ENCODE measurements at regions not wholly inside any gene's neighbourhood (a gene's known extent, or its start where the extent isn't known, plus 50 kb on each side); places are given as distances from the start of the nearest gene placed in this dataset.

GRCh38 chr9:129411501-129412175, 209.3 kb downstream of the C9orf50 start:
- no peak for DNase-seq

- no peak for DNase-seq
Observed at GRCh38 chr9:129410226-129410625, 210.7 kb downstream of the C9orf50 start.

DNA sequence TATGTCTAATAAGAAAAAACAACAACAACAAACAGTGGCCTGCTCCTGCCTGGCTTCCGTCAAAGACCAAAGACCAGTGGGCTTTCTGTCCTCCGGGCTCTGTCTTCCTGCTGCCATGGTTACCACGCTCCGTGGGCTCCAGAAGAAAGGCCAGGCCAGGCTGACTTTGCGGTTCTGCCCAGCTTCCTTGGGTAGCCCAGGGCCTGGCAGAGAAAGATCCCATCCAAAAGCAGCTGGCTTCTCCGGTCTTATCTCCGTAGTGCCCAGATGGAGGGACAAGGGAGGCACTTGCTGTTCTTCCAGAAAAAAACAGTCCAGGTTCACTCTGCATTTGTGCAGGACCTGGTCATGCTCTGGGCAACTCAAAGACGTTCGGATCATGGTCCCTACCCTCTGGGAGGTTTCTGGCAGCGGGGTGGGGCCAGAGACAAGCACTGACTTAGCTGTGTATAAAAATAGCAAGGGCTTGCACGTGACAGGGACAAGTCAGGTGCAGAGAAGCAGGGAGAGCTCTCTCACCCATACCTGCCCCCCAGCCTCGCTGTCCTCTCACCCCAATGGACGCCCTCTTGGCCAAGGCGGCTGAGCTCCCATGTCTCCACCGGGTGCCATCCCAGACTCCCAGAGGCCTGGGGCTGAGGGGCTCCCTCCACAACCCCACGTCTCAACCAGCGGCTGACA, 212.2 kb downstream of the C9orf50 start:
- DNase-seq: no peak

- DNase-seq: no peak
Observed at GRCh38 chr9:129407905-129408452, 212.9 kb downstream of the C9orf50 start.

DNA sequence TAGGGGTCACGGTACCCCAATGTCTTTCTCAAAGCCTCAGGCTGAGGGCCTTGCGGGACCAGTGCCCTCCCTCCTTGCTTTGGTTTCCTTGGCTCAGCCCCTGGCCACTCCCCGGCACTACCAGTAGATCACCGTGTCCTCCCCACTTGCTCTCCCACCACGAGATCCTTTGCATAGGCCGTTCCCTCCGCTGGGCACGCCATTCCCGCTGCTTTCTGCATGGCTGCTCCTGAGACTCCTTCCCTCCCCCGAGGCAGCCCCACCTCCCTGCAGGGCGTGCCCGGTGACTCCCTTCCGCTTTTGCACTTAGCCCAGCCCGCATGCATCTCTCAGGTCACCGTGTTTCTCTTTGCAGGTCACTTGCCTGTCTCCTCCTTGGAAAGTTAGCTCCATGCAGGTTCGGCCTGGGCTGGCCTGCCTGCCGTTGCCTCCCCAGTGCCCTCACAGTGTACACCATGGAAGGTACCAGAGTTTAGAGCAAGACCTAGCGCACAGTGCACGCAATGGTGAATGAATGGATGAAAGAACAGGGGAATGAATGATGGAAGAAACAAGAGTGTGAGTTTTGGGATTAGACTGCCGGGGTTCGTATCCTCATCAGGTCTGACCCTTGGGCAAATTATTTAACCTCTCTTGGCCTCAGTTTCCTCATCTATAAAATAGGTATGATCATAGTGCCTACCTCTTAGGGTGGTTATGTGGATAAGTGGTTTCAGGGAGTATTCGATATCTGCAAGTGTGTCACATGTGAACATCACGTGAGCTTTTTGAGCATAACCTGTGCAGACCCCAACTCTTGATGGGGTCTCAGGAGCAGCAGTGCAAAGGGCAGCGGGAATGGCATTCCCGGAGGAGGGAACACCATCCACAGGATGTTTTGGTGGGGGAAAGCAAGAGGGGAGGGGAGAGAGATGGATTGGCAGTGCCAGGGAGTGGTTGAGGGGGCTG, 214.3 kb downstream of the C9orf50 start:
- peak in 1 of 2 donors; percentile 22 for DNase-seq

- DNase-seq: no peak
Observed at GRCh38 chr9:129405827-129406213, 215.1 kb downstream of the C9orf50 start.

DNA sequence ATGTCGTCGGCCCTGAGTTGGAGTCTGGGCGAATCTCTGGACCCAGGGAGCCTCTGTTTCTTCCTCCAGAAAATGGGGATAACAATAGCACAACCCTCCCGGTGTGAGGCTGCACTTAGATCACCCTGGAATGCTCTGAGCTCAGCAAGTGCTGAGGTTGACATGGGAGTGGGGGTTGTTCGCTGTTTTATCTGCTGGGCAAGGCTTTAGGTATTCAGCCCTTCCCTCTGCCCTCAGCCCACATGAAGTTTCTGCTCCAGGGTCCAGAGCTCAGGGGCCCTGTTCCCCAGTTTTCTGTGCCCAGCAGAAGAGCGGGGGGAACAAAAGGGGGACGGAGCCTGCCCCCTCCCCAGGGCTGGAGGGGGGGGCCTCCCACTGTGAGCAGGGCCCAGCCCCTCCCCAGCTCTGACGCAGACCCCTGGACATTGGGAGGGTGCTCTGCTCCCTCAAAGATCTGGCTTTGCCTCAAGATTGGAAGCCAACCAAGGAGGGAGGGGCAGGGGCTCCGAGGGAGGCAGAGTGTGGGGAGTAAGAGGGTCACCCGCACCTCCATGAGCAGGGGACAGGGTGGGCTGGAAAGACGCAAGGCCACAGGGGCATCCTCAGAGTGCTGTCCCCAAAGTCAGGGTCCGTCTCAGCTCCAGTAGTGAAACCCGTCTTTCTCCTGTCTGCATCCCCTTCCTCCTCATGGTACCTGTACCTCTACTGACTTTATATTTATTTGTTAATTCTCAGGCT, 215.6 kb downstream of the C9orf50 start:
- no peak for DNase-seq

DNA sequence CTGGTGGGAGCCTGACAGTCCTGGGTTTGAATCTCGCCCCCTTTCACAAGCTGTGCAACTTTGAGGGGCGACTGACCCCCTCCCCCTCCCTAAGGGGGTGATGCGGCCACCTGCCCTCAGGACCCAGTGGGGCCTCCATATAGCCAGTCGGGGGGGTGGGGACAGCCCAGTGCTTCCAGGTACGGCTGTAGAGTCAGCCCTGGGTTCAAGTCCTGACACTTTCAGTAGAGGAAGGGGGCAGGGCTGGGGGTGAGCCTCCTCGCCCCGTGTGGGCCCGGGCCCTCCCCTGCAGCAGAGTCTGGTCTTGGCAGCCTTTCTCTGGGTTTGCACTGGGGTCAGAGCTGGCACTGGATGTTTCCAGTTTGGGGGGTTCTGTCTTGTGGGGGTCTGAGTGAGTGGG, 216.3 kb downstream of the C9orf50 start:
- no peak for DNase-seq

DNA sequence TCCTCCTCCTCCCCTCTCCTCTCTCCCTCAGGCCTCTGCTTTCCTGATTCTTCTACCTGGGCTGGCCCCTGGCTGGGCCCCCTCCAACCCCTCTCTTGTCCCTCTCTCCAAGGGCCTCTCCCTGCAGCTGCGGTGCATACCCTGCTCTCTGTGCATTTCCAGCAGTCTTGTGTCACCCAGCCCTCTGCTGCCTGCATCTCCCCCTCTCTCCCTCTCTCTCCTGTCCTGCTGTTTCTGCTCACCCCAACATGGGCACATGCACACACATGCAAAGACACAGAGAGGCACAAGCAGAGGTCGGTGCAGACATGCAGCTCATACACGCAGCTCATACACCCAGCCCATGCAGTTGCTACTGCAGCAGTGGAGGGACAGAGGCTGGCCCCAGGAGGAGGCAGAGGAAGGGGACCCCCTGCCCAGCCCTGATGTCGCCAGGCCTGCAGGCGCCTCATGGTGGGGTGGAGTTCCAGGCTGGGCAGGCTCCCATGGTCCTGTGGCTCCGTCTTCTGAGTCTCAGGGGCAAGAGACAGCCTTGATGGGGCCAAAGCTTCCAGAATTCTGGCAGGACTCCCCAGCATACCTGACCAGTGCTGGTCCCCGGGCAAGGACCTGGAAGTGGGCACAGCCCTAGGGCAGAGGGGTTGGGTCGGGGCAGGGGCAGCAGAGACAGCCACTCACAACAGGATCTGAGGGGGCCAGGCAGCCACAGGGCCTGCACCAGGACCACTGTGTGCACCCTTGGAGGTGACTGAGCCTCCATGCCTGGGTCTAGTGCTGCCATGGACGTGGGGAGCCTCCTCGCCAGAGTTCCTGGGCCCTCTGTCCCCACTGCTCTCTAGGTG, 216.9 kb downstream of the C9orf50 start:
- no peak for DNase-seq

GRCh38 chr9:129402931-129403778, 217.7 kb downstream of the C9orf50 start:
- DNase-seq: no peak

- no peak for DNase-seq
Observed at GRCh38 chr9:129402371-129402739, 218.5 kb downstream of the C9orf50 start.

- no peak for DNase-seq
Observed at GRCh38 chr9:129401623-129402370, 219.1 kb downstream of the C9orf50 start.

DNA sequence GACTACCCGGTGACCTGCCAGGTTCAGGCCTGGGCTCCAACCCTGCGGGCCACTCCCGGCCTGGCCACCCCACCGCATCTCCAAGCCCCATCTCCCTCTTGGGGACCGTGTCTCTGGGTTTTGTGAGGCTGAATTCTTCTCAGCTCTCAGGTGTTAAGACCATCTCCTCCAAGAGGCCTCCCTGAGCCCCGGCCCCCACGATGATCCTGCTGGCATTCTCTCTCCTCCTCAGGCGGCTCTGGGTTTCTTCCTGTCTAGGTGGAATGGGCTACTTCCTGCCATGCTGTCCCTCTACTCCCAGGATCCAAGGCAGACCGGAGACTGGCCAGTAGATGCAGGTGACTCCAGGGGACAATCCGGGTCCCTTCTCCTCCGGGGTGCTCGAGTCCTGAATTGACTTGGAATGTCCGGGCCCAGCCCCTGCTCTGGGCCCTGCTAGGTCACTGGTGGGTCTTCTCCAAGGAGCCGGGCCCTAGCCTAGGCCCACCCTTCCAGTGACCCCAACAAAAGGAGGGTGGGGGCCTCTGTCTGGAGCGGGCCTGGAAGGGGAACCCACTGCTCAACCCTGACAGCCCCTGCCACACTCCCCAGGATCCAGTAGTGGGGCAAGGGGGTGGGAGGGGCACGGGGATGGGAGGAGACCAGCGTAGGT, 219.8 kb downstream of the C9orf50 start:
- DNase-seq: no peak

DNA sequence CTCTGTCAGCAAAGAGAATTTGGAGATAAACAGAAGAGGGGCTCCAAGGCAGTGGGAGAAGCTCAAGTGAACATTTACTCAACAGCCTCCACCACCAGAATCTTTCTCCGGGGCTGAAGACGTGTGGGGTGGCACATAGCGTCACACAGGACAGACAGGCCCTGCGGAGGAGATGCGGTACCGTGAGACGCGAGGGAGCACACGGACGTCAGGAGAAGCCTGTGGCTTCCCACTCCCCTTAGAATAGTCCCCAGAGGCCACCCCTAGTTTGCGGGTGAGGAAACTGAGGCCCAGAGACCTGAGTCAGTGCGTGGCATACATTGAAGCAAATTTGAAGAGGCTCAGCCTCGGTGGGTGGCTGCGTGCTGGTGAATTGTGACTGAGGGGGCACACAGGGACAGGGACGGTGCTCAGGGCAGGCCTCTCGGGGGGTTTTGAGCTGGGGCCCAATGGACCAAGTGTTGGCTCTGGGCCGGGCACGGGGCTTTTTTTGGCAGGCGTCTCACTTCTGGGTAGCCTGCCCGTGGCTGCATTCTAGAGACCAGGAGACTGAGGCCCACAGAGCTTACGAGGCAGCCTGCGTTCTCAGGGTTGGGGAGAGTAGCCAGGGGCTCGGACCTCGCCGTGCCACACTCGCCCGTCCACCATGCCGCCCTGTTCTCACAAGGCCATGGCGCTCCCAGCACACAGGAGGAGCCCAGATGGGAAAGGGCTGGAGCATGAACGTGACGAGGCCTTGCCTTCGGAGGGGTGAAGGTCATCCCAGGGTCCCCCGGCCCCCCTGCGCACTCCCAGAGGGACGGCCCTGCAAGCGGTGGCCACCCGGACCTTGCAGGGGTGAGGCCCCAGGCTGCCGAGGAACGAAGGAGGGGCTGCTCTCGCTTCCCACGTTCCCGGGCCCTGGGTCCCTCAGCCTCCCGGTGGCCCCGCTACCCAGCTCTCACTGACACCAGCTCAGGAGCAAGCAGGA, 220.6 kb downstream of the C9orf50 start:
- DNase-seq: no peak

GRCh38 chr9:129399634-129399990, 221.3 kb downstream of the C9orf50 start:
- DNase-seq: no peak

- DNase-seq: no peak
Observed at GRCh38 chr9:129398961-129399633, 221.0 kb upstream of the IER5L start.

- DNase-seq: no peak
Observed at GRCh38 chr9:129398101-129398960, 220.3 kb upstream of the IER5L start.

Measured in CD4-positive, alpha-beta T cell treated with Interleukin-1 beta for 1 hour (primary cell).